K562 (cell line): ENCODE measurements at regions not wholly inside any gene's neighbourhood (a gene's known extent, or its start where the extent isn't known, plus 50 kb on each side); places are given as distances from the start of the nearest gene placed in this dataset.

Experiments used
- C11orf30 ChIP-seq: fragments of 450-650 bp; IDR thresholded peaks from 2 replicates; pipeline ENCODE4 v1.6.1; 2016; ENCODE audit warnings: low read depth, mild to moderate bottlenecking
- DPF2 ChIP-seq: fragments of 450-650 bp; IDR thresholded peaks from 2 replicates; pipeline ENCODE4 v1.6.1; 2016
- FOS ChIP-seq: IDR thresholded peaks from 3 replicates; pipeline ENCODE4 v1.6.1; 2011; ENCODE audit not compliant: insufficient read length; ENCODE audit errors: extremely low read depth
- KDM1A ChIP-seq, 2 experiments: fragments of 450-650 bp; IDR thresholded peaks; 2 replicates each; pipeline ENCODE4 v1.6.1; 2016; ENCODE audit warnings: mild to moderate bottlenecking in 2 of 2
- MEIS2 ChIP-seq: fragments of 450-650 bp; IDR thresholded peaks from 2 replicates; pipeline ENCODE4 v1.6.1; 2014; ENCODE audit warnings: mild to moderate bottlenecking; ENCODE audit not compliant: partially characterized antibody
- NFATC3 ChIP-seq: fragments of 450-650 bp; IDR thresholded peaks from 2 replicates; pipeline ENCODE4 v1.6.1; 2017; ENCODE audit warnings: mild to moderate bottlenecking
- PTRF ChIP-seq: fragments of 450-650 bp; IDR thresholded peaks from 2 replicates; pipeline ENCODE4 v1.6.1; 2016; ENCODE audit warnings: mild to moderate bottlenecking, missing genetic modification characterization, missing compliant biosample characterization
- RCOR1 ChIP-seq, 2 experiments: IDR thresholded peaks; 2 replicates each; pipeline ENCODE4 v1.6.1; 2012; ENCODE audit warnings: low read depth in 2 of 2, low read length in 2 of 2, borderline replicate concordance in 1 of 2, improper control_type of control experiment in 1 of 2
- TAF9B ChIP-seq: fragments of 450-650 bp; IDR thresholded peaks from 2 replicates; pipeline ENCODE4 v1.6.1; 2018; ENCODE audit warnings: mild to moderate bottlenecking; ENCODE audit not compliant: partially characterized antibody
- TAL1 ChIP-seq: fragments of 450-650 bp; IDR thresholded peaks from 2 replicates; pipeline ENCODE4 v1.6.1; 2016; ENCODE audit warnings: mild to moderate bottlenecking
- TCF7L2 ChIP-seq: fragments of 150-350 bp; IDR thresholded peaks from 2 replicates; pipeline ENCODE4 v1.6.1; 2016; ENCODE audit warnings: low read depth, mild to moderate bottlenecking, low read length, moderate library complexity
- THAP12 ChIP-seq: fragments of 250-450 bp; sonication (Bioruptor Pico); IDR thresholded peaks from 2 replicates; pipeline ENCODE4 v1.9.0; 2021; ENCODE audit warnings: mild to moderate bottlenecking, inconsistent platforms
- U2AF2 ChIP-seq: fragments of 200-400 bp; formaldehyde crosslinking; optimal IDR thresholded peaks from 2 replicates; pipeline ENCODE3; 2017; ENCODE audit warnings: low read depth, mild to moderate bottlenecking, low read length
- VEZF1 ChIP-seq: fragments of 200-800 bp; sonication (Bioruptor generic); IDR thresholded peaks from 2 replicates; pipeline ENCODE4 v1.6.1; 2017; ENCODE audit warnings: missing genetic modification characterization, missing compliant biosample characterization
- ZC3H8 ChIP-seq: fragments of 450-650 bp; IDR thresholded peaks from 2 replicates; pipeline ENCODE4 v1.6.1; 2017
- ZFX ChIP-seq: sonication (generic); formaldehyde crosslinking; IDR thresholded peaks from 2 replicates; pipeline ENCODE4 v1.8.0; 2022; ENCODE audit warnings: mild to moderate bottlenecking, missing genetic modification reagents, moderate library complexity
- ZNF316 ChIP-seq: fragments of 450-650 bp; IDR thresholded peaks from 2 replicates; pipeline ENCODE4 v1.6.1; 2016
- ZNF407 ChIP-seq: fragments of 450-650 bp; IDR thresholded peaks from 2 replicates; pipeline ENCODE4 v1.6.1; 2016; ENCODE audit warnings: low read depth
- ZNF589 ChIP-seq: fragments of 200-800 bp; sonication (Bioruptor generic); IDR thresholded peaks from 2 replicates; pipeline ENCODE4 v1.6.1; 2016; ENCODE audit warnings: low read depth, missing genetic modification characterization, missing compliant biosample characterization

- no peak for TF ChIP-seq THAP12 (CRISPR knock-in tag)
- TF ChIP-seq C11orf30, result peak; percentile 99
- no peak for TF ChIP-seq U2AF2
- no peak for TF ChIP-seq ZFX (CRISPR knock-in tag)
- TF ChIP-seq ZNF316, result peak; percentile 100
- TF ChIP-seq PTRF (tag), result no peak
- TF ChIP-seq DPF2, result peak; percentile 47; the same call in 1 of the 2 replicates
- TF ChIP-seq RCOR1 (IDR thresholded peaks at IDR 0.05; ENCODE audit: borderline replicate concordance in 1 of 2, low read depth in 2 of 2, low read length in 2 of 2), result peak in 1 of 2 experiments; percentile 53; a peak in 2 of 4 replicates
- TF ChIP-seq TAF9B, result peak; percentile 30
- peak; percentile 32 to 40; a peak in 1 of 4 replicates for TF ChIP-seq KDM1A (IDR thresholded peaks at IDR 0.05)
- no peak for TF ChIP-seq TCF7L2
- no peak for TF ChIP-seq TAL1
- TF ChIP-seq NFATC3, result no peak
- no peak for TF ChIP-seq ZC3H8
- TF ChIP-seq FOS, result no peak
- TF ChIP-seq MEIS2, result peak; percentile 47
- no peak for TF ChIP-seq ZNF589 (CRISPR knock-in tag)
- TF ChIP-seq VEZF1 (CRISPR knock-in tag), result no peak
- no peak for TF ChIP-seq ZNF407
Observed at GRCh38 chrX:40806513-40807220, 71.3 kb upstream of the MED14 start (continued).
